Skin of body (tissue), 1 donor: ENCODE measurements at regions not wholly inside any gene's neighbourhood (a gene's known extent, or its start where the extent isn't known, plus 50 kb on each side); places are given as distances from the start of the nearest gene placed in this dataset.

Experiments used
- DNase-seq: peaks from one replicate; lab custom pipeline; 2025; lab: John Stamatoyannopoulos, UW

DNA sequence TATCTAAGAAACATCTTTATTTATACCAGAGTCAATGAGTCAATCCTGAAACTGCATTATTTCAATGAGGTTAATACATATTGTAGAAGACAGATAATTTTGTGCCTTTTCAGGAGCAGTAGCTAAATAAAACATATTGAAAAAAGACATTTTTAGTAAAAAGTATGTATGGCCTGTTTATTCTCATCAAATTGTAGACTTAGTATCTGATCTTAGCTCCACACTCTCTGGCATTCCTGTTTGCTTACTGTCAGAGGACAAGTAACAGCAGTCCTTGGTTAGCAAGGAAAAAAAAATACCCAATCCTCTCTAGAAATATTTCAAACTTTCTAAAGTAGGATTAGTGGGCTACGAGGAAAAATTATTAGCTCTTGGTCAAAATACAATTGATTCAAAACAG, 50.5 kb upstream of the GUCY1A1 start:
- DNase-seq = no peak

DNA sequence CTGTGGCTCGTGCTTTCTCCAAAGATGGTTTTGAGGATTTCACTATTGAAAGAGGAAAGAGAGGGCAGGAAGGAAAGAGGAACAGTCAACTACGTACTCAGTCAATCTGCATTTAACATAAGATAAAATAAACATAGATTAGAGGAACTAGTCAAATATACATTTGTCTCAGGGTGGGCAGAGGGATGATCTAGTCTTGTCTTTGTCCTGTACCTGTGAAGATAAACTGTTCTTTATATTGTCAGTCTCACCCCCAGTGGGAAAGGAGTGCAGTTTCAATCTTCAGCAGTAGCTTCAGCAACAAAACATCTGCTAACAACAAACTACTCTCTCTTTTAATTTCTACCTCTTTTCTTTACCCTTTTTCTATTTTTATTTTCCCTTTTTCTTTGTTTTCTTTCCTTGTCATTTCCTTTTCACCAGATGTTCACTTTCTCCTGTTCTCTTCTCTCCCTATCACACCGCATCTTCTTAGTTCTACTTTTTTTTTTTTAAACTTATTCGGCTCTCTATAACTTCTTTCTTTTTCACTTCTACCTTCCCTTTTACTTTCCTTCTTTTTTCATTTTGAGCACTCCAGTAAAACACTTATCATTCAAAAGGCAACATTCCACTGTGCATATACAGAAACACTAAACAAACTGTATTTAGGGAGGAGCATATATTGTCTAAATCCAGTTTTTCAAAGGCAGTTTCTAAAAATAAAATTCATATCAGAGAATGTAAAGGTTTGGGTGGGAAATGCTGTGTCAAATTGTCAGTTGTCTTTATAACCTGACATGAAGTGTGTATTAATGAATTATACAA, 51.4 kb upstream of the GUCY1A1 start:
- no peak for DNase-seq

DNA sequence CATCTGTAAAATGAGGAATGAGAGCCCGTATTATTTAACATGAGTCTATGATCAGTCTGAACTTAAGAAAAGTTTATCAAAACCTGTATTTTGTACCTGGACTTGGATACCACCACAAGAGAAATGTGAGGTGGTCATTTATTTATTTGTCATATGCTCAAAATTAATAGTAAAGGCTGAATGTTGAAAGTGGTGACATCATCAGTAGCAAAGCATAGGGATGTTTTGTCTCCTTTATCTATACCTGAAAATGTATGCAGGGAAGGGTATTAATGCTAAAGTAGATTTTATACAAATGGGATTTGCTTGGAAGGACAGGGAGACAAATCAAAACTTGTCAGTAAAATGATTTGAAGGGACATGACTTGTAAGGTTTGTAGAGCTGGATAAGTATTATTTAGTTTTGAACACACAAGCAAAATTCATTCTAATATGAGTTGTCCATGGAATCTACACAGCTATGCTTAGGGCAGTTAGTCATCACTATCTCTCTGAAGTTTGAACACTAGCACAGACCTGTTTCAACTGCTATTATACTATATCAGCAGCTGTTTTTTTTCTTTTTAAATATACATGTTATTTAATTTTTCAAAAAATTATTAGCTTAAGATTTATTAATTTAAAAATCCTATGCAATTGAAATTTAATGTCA, 52.4 kb upstream of the GUCY1A1 start:
- DNase-seq = no peak

DNA sequence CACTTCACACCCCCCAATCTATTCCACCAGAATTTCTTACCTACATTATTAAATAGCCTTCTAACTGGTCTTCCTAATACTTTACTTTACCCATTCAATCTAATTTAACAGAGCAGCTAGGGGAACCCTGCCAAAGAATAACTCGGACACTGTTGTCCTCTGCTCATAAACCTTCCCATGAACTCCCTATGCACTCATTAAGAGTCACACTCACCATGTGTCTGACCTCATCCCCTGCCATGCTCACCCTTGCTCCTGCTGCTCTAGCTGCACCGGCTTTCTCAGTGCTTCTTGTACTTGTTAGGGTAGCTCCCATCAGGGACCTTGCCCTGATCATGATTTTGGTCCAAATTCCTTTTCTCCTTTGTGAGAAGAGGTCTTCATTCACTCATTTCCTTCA, 54.6 kb upstream of the GUCY1A1 start:
- DNase-seq = no peak

DNA sequence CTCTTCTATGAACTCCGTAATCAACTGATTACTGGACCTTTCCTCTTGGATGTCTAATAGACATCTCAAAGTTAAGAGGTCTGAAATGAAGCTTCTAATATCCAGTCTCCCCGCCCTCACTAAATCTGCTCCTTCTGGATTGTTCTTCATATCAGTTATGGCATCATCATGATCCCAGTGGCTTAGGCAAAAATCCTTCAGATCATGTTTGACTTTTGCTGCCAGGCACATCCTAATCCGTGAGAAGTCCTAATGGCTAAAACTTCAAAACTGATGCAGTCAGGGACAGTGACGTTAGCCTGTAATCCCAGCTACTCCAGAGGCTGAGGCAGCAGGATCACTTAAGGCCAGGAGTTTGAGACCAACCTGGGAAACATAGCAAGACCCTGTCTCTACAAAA, 55.1 kb upstream of the GUCY1A1 start:
- no peak for DNase-seq

DNA sequence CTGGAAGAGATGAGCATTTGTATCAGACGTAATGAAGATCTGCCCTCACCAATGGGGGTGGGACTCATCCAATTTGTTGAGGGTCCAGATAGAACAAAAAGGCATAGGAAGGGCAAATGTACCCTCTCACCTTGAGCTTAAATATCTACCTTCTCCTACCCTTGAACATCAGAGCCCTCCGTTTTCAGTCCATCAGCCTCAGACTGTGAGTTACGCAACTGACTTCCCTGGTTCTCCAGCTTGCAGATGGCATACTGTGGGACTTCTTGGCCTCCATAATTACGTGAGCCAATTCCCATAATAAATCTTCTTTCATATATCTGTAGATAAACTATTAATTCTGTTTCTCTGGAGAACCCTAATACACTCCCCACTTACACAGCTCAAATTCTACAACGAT, 56.5 kb upstream of the GUCY1A1 start:
- DNase-seq = no peak

DNA sequence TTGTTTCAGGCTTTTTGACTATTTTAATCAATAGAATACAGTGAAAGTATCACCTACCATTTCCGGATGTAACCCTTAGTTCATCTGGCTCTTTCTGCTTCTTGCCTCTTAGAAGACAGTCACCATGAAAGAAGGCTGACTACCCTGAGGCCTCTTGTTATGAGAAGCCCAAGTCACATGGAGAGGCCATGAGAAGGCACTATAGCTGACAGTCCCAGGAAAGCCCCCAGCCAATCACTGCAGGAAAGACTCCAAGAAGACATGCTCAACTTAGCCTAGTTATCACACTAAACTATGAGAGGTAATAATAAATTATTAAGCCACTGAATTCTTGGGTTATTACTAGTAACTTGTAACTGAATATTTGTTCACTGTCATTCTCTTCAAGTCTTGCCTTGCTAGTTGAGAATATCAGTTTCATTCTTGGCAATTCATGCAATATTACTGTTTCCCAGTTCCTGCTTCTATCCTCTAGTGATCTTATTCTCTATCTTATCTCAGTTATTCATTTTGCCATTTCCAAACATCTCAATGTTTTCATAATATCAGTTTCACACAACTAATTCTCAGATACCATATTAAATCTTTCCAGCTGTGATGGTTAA, 57.1 kb upstream of the GUCY1A1 start:
- DNase-seq = no peak

DNA sequence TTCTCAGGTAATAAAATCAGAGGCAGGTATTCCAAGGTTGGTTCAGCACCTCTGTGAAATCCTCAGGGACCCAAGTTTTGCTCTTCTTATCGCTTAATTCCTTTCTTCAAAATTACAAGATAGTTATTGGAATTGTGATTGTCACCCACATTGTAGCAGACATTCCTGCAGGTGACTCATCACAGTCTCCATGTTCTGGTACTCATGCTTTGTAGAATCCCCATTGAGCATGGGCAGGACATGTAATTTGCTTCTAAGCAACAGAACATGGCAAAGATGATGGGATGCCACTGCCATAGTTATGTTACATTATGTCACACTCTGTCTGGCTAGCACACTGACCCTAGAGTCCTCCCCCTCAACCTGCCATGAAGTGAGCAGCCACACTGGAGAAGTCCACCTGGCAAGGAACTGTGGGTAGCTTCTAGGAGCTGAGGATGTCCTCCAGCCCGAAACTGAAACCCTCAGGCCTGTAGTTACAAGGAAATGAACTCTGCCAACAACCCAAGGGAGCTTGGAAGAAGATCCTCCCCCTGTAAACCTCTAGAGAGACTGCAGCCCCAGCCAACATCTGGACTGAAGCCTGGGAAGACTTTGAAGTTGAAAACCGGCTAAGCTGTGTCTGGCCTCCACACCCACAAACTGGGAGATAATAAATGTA, 58.3 kb upstream of the GUCY1A1 start:
- DNase-seq = no peak

DNA sequence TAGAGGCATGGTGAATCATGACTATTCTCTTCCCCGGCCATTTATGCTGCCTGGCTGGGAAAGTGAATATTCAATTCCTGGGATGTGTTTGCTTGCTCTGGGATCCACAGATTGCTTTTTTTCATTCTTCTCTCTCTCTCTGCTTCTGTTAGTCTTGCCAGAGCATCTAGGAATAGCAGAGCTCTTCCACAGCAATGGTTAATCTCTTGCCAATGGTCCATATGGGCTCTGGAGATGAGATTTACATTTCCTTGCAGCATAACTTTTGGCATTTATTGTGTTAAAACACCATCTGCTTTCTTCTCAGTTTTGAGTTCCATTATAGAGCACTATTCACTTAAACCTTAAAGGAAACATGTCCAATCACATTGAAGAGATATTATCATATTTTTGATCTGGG, 59.2 kb upstream of the GUCY1A1 start:
- no peak for DNase-seq

DNA sequence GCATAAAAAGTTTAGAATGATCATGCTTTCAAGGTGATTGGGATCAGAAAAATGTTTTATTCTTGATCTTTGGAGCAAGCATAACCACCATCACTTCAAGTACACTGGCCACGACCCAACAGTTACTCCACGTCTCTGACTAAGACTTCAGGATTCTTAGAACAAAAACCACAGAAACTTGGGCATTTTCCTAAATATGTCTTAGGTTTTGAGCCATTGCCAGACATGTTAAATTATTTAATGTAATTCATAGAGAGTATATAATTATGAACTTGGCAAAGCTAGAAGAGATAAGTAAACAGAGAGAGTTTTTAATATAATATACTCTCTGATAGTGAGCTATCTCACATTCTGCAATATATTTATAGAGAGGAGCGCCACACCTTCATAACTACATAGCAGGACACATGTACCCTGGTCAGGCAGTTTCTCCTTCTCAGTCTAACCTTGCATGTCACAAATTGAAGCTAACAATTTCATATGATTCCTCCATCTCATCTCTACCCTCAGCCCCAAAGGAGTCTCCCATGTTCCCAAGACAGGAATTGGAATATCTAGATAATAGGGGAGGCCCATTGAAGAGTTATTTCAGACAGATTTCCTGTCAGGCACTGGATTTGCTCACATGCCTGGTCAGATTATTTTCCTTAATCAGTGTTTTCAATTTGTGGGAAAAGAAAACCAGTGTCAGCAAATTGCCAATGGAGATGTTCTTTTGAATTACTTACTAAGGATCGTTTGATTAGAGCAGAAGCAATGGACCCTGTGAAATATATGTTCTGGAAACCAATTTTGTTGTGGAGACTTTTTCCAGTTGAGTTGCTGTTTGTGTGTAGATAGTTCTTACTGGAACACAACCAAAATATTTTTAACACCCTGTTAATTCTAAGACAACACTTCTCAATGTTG, 61.7 kb upstream of the GUCY1A1 start:
- peak; percentile 71 for DNase-seq

DNA sequence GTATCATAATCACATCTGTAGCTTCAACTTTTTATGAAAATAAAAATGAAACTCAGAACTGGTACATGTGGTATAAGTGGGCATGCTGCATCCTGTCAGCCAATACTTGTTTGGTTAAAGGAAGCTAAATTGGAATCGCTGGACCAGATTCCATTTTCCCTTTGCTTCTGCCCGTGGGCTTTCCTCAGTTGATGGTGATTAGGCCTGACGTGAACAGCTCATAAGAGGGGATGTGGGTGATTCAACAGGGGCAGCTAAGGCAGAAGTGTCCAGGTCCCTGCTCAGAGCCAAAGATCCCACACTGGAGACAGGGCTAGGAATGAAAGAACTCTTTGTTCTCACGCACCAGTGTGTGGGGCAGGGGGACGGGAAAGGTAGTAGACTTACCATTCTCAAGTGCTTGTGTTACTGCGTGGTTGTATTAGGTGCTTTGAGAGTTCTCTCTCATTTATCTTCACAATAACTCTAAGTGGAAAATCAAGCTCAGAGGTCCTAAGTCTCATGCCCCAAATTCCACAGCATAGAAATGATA, 63.2 kb upstream of the GUCY1A1 start:
- DNase-seq = no peak

DNA sequence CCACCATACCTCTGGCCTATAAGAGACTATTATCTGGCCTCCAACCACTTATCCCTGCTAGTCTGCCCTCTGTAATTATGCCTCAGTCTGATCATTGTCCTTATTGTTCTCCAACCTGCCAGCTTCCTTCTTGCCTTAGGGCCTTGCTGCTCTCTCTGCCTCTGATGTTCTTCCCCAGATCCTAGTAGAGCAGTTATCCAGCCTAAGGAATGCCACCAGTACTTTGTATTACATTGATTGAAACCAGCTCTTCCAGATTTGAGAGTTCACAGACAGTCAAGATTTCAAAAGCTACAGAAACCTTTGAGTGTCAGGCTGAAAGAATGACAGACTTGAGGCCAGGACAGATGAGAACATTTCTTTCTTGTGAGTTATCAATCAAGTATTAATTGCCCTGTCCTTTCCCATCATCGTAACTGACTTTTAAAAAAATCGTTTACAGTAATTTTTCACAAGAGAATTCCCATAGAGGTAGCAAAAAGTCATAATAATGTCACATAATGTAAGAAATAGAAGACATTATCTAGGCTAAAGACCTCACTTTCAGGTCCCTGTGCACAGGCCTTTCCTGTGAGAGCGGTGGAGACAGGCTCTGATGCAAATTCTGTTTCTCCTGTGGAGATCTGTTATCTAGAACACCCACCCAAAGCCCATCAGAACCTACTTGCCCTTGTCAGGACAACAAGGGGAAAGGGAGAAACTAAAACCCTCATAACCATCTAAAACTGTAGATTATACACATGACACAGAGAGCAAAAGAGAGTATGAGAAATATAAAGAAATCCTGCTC, 64.1 kb upstream of the GUCY1A1 start:
- DNase-seq = peak; percentile 53

DNA sequence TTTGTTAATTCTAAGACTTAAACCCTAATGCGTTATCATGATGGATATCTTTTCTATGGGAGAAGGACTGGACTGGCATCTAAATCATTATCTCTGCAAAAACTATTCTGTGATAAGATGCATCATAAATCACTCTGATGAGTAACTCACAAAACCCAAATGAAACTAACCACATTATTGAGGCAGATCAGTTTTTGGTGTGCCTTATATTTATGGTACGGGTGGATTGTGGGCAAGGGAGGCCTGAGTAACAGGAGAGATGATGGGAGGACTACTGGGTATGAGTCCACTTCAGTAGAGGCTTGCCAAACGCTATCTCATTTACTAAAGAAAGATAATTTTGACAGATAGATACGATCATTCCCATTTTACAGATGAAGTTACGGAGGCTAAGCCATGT, 66.4 kb upstream of the GUCY1A1 start:
- DNase-seq = no peak

DNA sequence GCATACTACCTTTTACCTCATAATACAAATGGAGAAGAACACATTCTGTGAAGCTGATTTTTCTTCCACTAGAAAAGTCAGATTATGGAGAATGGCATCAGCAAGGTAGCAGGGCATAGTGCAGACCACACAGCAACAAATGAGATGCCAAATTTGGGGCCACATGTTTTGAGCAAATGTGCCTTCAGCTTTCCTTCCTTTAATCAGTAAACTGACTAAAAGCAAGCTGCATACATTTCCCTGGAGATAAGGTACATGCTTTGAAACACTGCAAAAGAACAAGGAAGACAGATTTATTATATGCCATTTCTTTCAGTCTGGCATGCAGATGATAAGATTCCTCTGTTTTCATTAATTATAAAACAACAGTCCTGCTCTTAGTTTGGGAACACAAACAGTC, 67.1 kb upstream of the GUCY1A1 start:
- no peak for DNase-seq

DNA sequence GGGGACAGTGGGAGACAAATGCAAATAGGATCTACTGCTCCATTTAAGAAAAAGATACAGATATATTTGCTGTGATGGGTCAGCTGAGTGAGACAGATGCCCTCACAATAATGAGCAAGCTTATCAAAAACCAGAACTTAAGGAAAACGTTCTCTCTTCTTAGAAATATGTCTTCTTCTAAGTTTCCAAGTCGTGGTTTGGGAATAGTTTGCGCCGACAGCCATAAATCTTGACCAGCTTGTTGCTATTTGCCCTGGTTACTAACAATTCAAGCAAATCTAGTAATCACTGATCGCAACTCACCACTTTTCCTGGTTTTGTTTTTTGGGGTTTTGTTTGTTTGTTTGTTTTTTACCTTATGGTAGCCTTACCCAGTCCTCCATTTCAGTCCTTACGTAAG, 67.6 kb upstream of the GUCY1A1 start:
- DNase-seq = no peak

DNA sequence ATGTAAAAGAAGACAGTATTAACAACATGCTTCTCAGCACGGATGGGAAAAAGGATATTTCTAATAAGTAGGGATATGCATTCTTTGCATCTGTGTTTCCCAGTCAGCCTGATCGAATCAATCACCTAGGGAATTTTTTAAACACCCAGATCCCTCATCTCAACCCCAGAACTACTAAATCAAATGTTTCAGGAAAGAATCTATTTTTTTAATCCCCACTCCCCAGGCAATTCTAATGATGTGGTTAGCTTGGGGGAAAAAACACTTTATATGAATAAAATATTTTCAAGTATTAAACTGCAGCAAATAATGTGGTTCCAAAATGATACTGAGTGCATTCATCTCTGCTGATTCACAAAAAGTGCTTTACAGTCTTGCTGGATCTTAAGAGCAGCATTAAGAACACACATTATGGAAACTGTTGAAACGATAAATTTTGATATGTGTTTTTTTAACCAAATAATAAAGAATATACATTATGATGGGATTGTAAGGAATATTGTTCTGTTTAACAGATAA, 68.7 kb upstream of the GUCY1A1 start:
- DNase-seq = no peak

DNA sequence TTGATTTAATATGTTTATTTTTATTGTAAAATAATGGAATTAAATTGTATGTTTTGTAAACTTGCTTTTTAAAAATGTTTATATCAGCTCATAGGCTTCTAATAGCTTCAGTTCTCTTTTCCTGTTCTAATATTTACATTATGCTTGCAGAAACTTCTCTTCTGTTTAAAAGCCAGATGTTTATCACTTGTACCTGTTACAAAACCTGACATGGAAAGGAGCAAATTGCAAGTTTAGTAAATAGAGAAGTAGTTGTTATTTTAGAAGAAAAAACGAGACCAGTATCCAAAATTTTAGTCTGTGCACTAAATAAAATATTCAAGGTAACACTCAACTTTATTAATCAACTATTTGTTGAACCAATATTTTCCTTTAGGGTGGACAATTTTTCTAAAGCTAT, 69.4 kb upstream of the GUCY1A1 start:
- DNase-seq = no peak

DNA sequence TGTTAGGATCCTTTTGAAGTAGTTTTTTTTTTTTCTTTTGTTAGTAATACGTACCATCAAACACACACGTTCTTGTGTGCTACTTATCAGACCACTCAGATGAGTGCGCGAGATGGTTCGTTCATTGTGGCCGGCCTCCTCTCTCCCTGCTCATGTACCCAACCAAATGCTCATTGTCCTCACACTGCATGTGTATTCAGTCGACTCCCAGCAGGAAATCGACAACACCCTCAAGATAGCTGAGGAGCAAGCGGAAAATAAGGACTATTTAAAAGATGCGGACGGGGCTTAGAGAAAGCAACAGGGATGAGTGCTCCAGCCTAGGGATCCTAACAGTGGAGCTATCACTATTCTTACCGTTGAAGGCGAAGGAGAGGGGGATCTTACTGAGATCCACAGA, 72.9 kb upstream of the GUCY1A1 start:
- no peak for DNase-seq

DNA sequence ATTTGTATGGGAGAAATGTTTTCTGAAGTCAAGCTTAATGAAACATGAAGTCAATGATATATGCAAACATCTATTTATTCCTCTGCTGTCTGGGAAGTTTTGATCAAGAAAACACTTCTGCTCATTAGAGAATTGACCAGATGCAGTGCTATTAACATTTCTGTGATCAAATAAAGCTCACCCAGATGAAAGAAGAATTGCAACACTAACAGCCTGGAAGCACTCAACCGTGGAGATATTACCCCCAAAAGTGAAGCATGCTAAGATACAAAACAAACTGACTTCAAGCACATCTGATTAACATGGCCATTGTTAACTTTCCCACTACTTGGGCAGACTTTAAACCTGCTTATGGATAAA, 73.7 kb upstream of the GUCY1A1 start:
- DNase-seq = peak; percentile 95
